HK-2 (cell line): ENCODE measurements at regions not wholly inside any gene's neighbourhood (a gene's known extent, or its start where the extent isn't known, plus 50 kb on each side); places are given as distances from the start of the nearest gene placed in this dataset.

Experiments
- DNase-seq: peaks from one replicate; pipeline ENCODE4 v3.0.0-alpha.2; 2018; ENCODE audit not compliant: unreplicated experiment

DNA sequence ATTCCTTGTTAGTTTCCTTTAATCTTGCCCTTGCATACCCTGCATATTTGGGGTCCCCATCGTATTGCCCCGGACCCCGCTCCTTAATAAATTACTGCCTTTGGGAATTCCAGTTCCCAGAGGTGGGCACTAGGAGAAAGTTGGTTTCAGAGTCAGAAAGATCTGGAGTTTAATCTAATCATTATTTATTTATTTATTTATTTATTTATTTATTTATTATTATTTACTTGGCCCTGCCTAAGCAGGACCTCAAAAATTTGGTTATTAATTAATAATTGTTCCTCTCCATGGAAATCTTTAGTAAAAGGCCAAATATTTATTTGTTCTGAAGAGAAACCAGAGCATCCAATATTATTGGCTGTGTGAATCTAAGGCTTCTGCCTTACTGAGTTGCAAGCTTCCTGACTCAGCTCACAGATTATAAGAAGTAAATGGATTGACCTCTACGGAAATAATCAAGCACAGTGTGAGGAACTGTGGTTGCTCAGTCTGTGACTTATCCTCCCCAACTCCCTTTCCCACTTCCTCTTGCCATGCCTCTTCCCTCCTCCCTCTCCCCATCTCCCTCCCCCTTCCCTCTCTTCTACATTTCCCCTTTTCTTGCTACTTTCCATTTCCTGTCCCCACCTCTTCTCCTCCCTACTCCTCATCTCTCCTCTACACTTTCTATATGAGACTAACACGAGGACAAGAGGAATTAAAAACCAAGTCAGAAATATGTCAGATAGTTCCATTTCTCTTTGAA is 61.5 kb upstream of the AP1S2 start:
- DNase-seq = no peak

DNA sequence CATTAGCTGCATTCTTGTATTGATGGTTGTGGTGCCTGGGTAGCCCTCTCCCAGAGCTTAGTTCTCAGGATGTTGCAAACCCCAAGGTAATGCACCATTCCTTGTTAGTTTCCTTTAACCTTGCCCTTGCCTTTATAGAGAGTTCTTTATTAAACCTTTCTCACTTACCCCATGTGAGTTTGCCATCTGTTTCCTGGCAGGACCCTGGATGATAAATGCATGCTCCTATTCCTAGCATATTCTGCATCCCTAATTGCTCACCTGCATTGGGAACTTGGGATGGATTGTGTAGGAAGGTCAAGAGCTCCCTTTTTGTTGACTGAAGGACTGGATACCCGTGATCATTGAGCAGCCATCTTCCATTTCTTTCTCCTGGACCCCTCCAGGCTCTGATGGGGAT is 59.9 kb upstream of the AP1S2 start:
- DNase-seq = no peak

DNA sequence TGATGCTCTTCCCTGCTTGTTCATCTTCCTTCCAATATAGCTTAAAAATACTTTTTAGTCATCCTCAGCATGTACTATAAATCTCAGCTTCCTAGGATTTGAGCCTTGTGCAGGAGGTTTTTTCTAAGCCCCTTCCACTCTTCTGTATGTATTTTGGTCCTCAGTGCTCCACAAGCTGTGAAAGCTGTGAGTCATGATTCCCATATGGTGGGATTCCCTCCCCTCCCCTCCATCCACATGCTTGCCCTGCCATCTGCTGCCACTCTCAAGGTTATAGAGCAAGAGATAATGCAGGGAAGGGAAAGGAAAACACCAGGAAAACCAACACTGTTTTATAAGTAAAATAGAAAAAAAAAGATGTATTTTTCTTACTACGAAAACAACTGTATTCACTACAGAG is 58.5 kb upstream of the AP1S2 start:
- no peak for DNase-seq

DNA sequence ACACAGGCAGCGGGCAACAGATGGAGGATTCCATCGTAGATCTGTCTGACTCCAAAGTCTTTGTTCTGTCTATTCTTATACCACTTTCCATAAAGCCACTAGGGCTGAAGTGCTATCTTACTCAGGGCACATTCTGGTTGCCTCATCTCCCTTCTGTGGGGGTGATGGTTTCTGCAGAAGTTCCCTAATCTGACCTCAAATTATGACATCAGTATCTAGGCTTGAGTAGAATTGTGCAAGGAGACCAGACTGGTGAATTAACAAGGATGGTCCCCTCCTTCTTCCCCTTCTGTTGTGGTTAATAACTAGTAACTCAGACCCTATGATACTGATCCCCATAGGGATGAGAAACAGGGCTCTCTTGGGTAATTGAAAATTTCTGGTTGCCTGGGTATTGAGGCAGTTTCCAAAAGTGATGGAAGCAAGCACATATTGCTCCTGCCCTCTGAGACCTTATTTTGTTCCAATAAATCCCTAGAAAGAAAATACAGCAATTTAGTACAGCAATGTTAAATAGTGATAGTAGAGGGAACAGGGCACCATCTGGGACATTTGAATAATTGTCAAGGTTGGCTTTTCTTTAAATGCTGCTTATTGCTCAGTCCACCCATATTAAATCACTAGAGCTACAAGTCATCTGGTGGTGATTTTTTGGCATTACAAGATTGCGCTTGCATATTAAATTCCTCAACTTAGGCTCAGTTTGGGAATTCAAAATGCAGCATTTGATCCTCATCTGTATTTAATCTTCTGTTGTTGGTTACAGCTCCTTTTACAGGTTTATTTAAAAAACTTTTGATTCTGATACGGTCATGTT is 57.3 kb upstream of the AP1S2 start:
- no peak for DNase-seq

DNA sequence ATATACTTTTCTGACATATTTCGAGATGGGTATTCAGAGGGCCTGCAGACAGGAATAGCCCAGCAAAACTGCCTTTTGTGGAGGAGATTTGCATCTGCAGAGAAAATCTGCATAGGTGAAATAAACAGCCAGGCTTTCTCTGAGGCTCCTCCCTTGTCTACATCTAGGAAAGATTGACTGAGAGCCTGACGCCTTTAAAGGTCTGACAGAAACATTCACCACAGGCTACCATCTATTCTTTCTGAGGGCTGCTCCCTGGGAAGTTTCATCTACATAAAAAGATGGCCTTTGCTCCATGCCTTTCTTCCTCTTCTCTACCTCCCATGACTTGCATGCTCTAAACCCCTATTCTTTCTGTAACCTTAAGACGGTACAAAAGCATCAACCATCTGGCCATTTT is 55.0 kb upstream of the AP1S2 start:
- DNase-seq = no peak

DNA sequence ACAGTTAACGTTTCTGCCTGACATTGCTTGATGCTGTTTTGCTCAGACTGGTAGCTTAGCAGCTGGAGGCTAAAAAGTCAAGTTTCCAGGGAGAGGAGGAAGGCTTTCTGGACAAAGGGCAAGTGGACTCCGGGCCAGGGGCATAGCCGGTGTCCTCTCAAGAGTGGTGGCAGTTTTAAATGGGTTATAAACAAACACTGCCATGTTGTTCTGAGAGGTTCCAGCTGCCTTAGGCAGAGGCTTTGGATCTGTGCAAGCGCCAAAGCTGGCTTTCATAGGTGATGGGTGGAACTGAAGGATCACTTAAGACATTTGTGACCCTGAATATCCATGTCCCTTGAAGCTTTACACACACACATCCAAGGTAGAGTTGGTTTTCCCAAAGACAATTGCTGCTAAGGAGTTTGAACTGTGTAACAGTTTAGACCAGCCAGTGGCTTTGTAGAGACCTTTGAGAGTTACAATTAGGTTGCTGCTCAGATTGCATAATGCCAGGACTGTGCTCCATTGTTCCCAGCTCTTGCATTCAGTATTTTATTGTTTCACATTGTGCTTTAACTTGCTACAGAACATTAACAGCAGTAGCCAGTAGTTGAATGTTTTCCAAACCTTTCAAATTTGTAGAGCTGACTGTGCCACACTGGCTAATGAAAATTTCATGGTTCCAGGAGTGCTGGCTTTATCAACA is 54.1 kb upstream of the AP1S2 start:
- no peak for DNase-seq

DNA sequence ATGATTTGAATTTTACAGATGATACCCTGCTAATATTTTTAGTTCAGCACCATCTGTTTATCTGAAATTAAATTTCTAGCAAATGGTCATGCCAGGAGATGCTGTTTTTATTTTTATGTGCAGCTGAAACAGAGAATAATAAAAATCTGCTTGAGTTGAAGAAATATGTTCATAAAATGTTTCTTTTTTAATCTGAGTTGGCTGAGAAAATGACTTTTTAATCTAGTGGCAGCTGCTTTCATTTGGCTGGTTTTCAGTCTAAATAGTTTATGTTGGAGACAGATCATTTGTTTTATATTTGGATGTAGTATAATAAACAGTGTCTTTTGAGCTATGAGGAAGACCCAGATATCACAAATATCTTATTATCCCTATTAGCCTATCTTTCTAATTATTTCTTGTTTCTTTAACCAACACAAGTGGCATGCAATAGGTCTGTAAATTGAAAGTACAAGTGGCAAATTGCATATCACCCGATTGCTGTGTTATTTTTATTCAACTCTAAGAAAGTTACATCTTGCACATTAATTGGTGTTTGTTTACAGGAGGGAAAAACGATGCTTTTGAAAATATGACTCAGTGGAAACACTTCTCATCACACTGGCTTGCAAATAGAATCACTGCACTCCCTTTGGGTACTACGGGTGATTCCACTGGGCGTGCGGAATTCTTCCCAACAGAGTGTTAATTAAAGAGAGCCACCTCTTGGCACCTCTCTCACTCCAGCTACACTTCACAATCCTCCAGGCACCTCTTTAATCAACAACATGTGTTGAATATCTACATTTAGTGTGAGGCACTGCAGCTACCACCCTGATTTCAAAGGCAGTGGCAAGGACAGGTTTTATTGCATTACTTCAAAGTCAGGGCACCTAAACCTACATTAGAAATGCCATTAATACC is 51.7 kb upstream of the AP1S2 start:
- no peak for DNase-seq
